K562 (cell line): ENCODE measurements at regions not wholly inside any gene's neighbourhood (a gene's known extent, or its start where the extent isn't known, plus 50 kb on each side); places are given as distances from the start of the nearest gene placed in this dataset.

Experiments used
- ATAC-seq: fragments of 200-7000 bp; cut with Tn5 transposase; 3 replicates; pipeline ENCODE4 v1.9.1; 2020; ENCODE audit warnings: moderate library complexity
- BruUV-seq: library from RNA; stranded (reverse); fragments of 400-500 nt; replicated peaks from 2 replicates; lab custom pipeline; 2021; lab: Mats Ljungman, UMichigan
- CTCF ChIA-PET: fragments of 300-600 bp; formaldehyde crosslinking; extraction: SDS; loops from one replicate; lab custom pipeline; 2021; ENCODE audit warnings: low intra/inter-chr PET ratio; lab: Yijun Ruan, JAX
- POLR2A ChIA-PET: fragments of 300-600, 350-650 bp; sonication (Branson Sonifier 250); formaldehyde crosslinking; extraction: SDS; loops from one replicate; lab custom pipeline; 2021; ENCODE audit warnings: antibody characterized with exemption, inconsistent platforms; lab: Yijun Ruan, JAX
- DNase-seq, 4 experiments: peaks; one replicate each; pipeline versions ENCODE4 v3.0.0 to v3.0.0-alpha.2; 2011 to 2018; ENCODE audit warnings: low spot score in 3 of 4, mixed read lengths in 3 of 4; ENCODE audit errors: extremely low read depth in 1 of 4
- FAIRE-seq: peaks from 2 replicates; lab custom pipeline; 2011; peaks lifted over from hg19 to GRCh38; lab: Jason Lieb, UNC
- H2AFZ ChIP-seq: 2 replicates; pipeline ENCODE4 v1.6.0; 2011; ENCODE audit warnings: low read depth, low read length, control low read depth, inconsistent platforms
- H3K27ac ChIP-seq: fragments of 200-600 bp; 3 replicates; pipeline ENCODE4 v1.8.0; 2011; ENCODE audit warnings: low read depth, mild to moderate bottlenecking, control low read depth, inconsistent platforms, low read length, moderate library complexity, mixed read lengths; ENCODE audit errors: extremely low read depth
- H3K27me3 ChIP-seq, 2 experiments: fragments of 300-600 bp in 1 of 2; 2 replicates in 1 of 2; 3 replicates in 1 of 2; pipeline versions ENCODE4 v1.6.0 to v1.8.0; 2011; ENCODE audit warnings: inconsistent platforms in 2 of 2, low read length in 2 of 2, mild to moderate bottlenecking in 1 of 2, mixed read lengths in 1 of 2, moderate library complexity in 1 of 2; ENCODE audit not compliant: control insufficient read depth in 2 of 2, insufficient read depth in 2 of 2
- H3K36me3 ChIP-seq: fragments of 300-600 bp; 3 replicates; pipeline ENCODE4 v1.8.0; 2011; ENCODE audit warnings: mild to moderate bottlenecking, low read length, inconsistent platforms; ENCODE audit not compliant: control insufficient read depth, insufficient read depth
- H3K4me1 ChIP-seq, 2 experiments: fragments of 200-600 bp in 1 of 2; replicated peaks in 1 of 2; 2 replicates in 1 of 2; 3 replicates in 1 of 2; pipeline versions ENCODE4 v1.5.1 to v1.8.0; 2011; ENCODE audit warnings: inconsistent platforms in 2 of 2, low read length in 2 of 2, mild to moderate bottlenecking in 1 of 2, mixed read lengths in 1 of 2, moderate library complexity in 1 of 2; ENCODE audit not compliant: control insufficient read depth in 2 of 2, insufficient read depth in 2 of 2
- H3K4me2 ChIP-seq: 2 replicates; pipeline ENCODE4 v1.6.1; 2011; ENCODE audit warnings: low read length, control low read depth, inconsistent platforms, mixed read lengths; ENCODE audit not compliant: insufficient read depth
- H3K4me3 ChIP-seq: fragments of 200-600 bp; sonication (generic), shearing (Covaris generic); 2 replicates; pipeline ENCODE4 v1.5.1; 2016; ENCODE audit warnings: control low read depth, inconsistent platforms
- H3K79me2 ChIP-seq: fragments of 200-600 bp; 3 replicates; pipeline ENCODE4 v1.8.0; 2011; ENCODE audit warnings: low read length, inconsistent platforms; ENCODE audit not compliant: control insufficient read depth, insufficient read depth
- H3K9ac ChIP-seq, 2 experiments: 2 replicates each; pipeline versions ENCODE4 v1.6.0 to v1.6.1; 2011; ENCODE audit warnings: low read depth in 2 of 2, low read length in 2 of 2, control low read depth in 1 of 2, inconsistent platforms in 1 of 2, mild to moderate bottlenecking in 1 of 2, mixed read lengths in 1 of 2; ENCODE audit not compliant: insufficient read depth in 1 of 2
- H3K9me1 ChIP-seq: one replicate; pipeline ENCODE4 v1.6.0; 2011; ENCODE audit warnings: inconsistent platforms, mild to moderate bottlenecking, low read length, moderate library complexity; ENCODE audit not compliant: control insufficient read depth, insufficient read depth
- H3K9me3 ChIP-seq: replicated peaks from 2 replicates; pipeline ENCODE4 v1.5.1; 2011; ENCODE audit warnings: low read depth, low read length, inconsistent platforms; ENCODE audit not compliant: control insufficient read depth, insufficient read depth
- H4K20me1 ChIP-seq: replicated peaks from 2 replicates; pipeline ENCODE4 v1.6.1; 2011; ENCODE audit warnings: low read length, inconsistent platforms, mixed read lengths; ENCODE audit not compliant: control insufficient read depth, insufficient read depth
- EP300 ChIP-seq: IDR thresholded peaks from 2 replicates; pipeline ENCODE4 v1.6.1; 2012; ENCODE audit warnings: low read length, improper control_type of control experiment
- KDM5B ChIP-seq: fragments of 200-600 bp; sonication (generic); IDR thresholded peaks from 2 replicates; pipeline ENCODE4 v1.6.1; 2012; ENCODE audit warnings: low read depth, mild to moderate bottlenecking, moderate library complexity, low read length, control low read depth, inconsistent platforms; ENCODE audit not compliant: insufficient replicate concordance
- LCOR ChIP-seq: sonication (generic); formaldehyde crosslinking; IDR thresholded peaks from 2 replicates; pipeline ENCODE4 v1.8.0; 2022; ENCODE audit warnings: mild to moderate bottlenecking, missing genetic modification reagents
- MEIS2 ChIP-seq: fragments of 450-650 bp; IDR thresholded peaks from 2 replicates; pipeline ENCODE4 v1.6.1; 2014; ENCODE audit warnings: mild to moderate bottlenecking; ENCODE audit not compliant: partially characterized antibody
- RBM22 ChIP-seq: fragments of 200-400 bp; formaldehyde crosslinking; IDR thresholded peaks from 2 replicates; pipeline ENCODE4 v1.6.1; 2018; ENCODE audit warnings: low read length, low read depth; ENCODE audit not compliant: poor library complexity, severe bottlenecking
- TAF1 ChIP-seq: IDR thresholded peaks from 2 replicates; pipeline ENCODE4 v1.6.1; 2011; ENCODE audit warnings: mild to moderate bottlenecking, low read length, moderate library complexity; ENCODE audit not compliant: insufficient read depth, control insufficient read depth, severe bottlenecking; ENCODE audit errors: extremely low read depth
- ZNF232 ChIP-seq: sonication (generic); formaldehyde crosslinking; IDR thresholded peaks from 2 replicates; pipeline ENCODE4 v1.8.0; 2022; ENCODE audit warnings: mild to moderate bottlenecking, missing genetic modification reagents
- WGBS: fragments of 100-300 bp; shearing (Covaris generic); methylation state at CpG from one replicate; pipeline ENCODE4 v1.1.6; 2016; ENCODE audit warnings: low coverage, mixed read lengths; ENCODE audit not compliant: insufficient coverage; ENCODE audit errors: missing lambda C conversion rate; 5-methylcytosine and 5-hydroxymethylcytosine counted together
- in situ Hi-C: fragments of 300-500 bp; cut with MboI; formaldehyde crosslinking; loops from 4 replicates; pipeline ENCODE4 v1.15.0; 2018; ENCODE audit warnings: inconsistent platforms, mixed read lengths
- intact Hi-C: fragments of 100-400 bp; cut with micrococcal nuclease; formaldehyde crosslinking; loops from 2 replicates; pipeline ENCODE4 v1.14.2; 2022
- TF ChIP-seq, protein P1 (sequence below): fragments of 200-800 bp; sonication (Bioruptor generic); IDR thresholded peaks from 2 replicates; pipeline ENCODE4 v1.6.1; 2017; ENCODE audit warnings: missing genetic modification characterization, missing compliant biosample characterization
- TF ChIP-seq, protein P2 (sequence below): fragments of 250-450 bp; sonication (Bioruptor Pico); IDR thresholded peaks from 2 replicates; pipeline ENCODE4 v1.5.0; 2021; ENCODE audit warnings: mild to moderate bottlenecking, borderline replicate concordance
- TF ChIP-seq, protein P3 (sequence below): IDR thresholded peaks from 2 replicates; pipeline ENCODE4 v1.6.1; 2012; ENCODE audit warnings: low read depth, low read length, improper control_type of control experiment, borderline replicate concordance
- TF ChIP-seq, protein P4 (sequence below): sonication (generic); formaldehyde crosslinking; IDR thresholded peaks from 2 replicates; pipeline ENCODE4 v1.8.1; 2022; ENCODE audit warnings: missing genetic modification reagents
- TF ChIP-seq, protein P5 (sequence below): sonication (generic); formaldehyde crosslinking; IDR thresholded peaks from 2 replicates; pipeline ENCODE4 v1.8.0; 2022; ENCODE audit warnings: mild to moderate bottlenecking, low read depth, missing genetic modification reagents

DNA sequence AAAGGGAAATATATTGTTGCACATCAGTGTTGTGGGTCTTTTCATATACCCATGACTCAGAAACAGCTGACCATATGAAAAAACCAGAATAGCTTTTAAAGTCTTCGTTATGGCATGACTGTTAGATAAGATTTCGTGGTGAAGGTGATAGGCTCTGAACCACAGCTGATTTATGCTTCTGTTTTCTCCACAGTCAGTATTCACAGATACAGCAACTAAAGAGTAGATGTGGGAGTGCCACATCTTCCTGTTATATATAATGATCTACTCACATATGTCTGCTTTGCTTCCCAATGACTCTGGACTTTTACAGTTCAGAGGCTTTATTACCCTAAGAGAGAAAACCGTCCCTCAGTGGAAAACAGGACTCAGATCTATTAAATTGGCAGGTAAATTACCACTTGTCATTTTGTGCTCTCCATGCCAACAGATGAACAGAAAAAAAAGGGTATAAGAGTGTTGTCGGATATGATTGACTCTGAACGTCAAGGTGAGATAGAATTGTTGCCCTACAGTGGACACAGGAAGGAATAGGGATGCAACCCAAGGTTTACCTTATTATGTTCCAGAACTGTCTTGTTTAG, 1037.1 kb downstream of the GALC start (continued):
- TF ChIP-seq, protein P1, sequence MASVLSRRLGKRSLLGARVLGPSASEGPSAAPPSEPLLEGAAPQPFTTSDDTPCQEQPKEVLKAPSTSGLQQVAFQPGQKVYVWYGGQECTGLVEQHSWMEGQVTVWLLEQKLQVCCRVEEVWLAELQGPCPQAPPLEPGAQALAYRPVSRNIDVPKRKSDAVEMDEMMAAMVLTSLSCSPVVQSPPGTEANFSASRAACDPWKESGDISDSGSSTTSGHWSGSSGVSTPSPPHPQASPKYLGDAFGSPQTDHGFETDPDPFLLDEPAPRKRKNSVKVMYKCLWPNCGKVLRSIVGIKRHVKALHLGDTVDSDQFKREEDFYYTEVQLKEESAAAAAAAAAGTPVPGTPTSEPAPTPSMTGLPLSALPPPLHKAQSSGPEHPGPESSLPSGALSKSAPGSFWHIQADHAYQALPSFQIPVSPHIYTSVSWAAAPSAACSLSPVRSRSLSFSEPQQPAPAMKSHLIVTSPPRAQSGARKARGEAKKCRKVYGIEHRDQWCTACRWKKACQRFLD (CRISPR knock-in tag) = no peak
- TF ChIP-seq MEIS2 = no peak

DNA sequence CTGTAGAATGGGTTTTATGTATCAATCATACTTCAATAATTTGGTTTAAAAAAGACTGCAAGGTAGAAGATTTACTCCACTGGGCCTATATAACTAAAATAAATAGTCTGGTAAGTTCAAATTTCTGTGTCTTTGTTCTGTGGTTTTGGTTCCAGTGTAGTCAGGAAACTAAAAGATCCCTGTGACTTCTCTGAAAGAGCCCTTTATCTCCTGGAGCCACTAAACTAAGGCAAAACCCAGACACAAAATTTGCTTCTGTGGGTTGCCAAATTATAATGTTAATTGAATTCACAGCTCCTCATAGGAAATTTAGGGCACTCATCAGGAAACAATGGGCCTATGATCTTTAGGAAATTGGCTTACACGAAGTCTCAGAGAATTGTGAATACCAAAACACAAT, 1038.4 kb downstream of the GALC start:
- H3K9me1 ChIP-seq = no peaks in the 10 kb centered on the region
- no peak overlapping the region for H3K9ac ChIP-seq
- no peak overlapping the region for H3K4me3 ChIP-seq
- DNase-seq = no peak
- no peaks in the 10 kb centered on the region for H3K36me3 ChIP-seq
- no peak for ATAC-seq
- intact Hi-C loops (no loop called here), in situ Hi-C loops (no loop called here)
- H3K9me3 ChIP-seq = no peaks in the 10 kb centered on the region
- FAIRE-seq = no peak
- no peaks in the 10 kb centered on the region for H3K4me1 ChIP-seq
- H3K27ac ChIP-seq = no peak overlapping the region
- no peak overlapping the region for H3K4me2 ChIP-seq
- no peaks in the 10 kb centered on the region for H3K27me3 ChIP-seq
- no TSS peak for BruUV-seq
- H3K79me2 ChIP-seq = no peaks in the 10 kb centered on the region
- ChIA-PET CTCF (no interaction called here), POLR2A (no interaction called here)
- H4K20me1 ChIP-seq = no peaks in the 10 kb centered on the region
- no peak overlapping the region for H2AFZ ChIP-seq
- 0% methylated on average over 1 of the region's 1 CpG for WGBS
- TF ChIP-seq RBM22 (no peak), TAF1 (no peak), ZNF232 (CRISPR knock-in tag) (no peak), KDM5B (no peak), LCOR (no peak), EP300 (no peak)
- TF ChIP-seq, protein P2, sequence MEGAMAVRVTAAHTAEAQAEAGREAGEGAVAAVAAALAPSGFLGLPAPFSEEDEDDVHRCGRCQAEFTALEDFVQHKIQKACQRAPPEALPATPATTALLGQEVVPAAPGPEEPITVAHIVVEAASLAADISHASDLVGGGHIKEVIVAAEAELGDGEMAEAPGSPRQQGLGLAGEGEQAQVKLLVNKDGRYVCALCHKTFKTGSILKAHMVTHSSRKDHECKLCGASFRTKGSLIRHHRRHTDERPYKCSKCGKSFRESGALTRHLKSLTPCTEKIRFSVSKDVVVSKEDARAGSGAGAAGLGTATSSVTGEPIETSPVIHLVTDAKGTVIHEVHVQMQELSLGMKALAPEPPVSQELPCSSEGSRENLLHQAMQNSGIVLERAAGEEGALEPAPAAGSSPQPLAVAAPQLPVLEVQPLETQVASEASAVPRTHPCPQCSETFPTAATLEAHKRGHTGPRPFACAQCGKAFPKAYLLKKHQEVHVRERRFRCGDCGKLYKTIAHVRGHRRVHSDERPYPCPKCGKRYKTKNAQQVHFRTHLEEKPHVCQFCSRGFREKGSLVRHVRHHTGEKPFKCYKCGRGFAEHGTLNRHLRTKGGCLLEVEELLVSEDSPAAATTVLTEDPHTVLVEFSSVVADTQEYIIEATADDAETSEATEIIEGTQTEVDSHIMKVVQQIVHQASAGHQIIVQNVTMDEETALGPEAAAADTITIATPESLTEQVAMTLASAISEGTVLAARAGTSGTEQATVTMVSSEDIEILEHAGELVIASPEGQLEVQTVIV (CRISPR knock-in tag) = no peak
- TF ChIP-seq, protein P3, sequence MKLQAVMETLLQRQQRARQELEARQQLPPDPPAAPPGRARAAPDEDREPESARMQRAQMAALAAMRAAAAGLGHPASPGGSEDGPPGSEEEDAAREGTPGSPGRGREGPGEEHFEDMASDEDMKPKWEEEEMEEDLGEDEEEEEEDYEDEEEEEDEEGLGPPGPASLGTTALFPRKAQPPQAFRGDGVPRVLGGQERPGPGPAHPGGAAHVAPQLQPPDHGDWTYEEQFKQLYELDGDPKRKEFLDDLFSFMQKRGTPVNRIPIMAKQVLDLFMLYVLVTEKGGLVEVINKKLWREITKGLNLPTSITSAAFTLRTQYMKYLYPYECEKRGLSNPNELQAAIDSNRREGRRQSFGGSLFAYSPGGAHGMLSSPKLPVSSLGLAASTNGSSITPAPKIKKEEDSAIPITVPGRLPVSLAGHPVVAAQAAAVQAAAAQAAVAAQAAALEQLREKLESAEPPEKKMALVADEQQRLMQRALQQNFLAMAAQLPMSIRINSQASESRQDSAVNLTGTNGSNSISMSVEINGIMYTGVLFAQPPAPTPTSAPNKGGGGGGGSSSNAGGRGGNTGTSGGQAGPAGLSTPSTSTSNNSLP = no peak
- TF ChIP-seq, protein P4, sequence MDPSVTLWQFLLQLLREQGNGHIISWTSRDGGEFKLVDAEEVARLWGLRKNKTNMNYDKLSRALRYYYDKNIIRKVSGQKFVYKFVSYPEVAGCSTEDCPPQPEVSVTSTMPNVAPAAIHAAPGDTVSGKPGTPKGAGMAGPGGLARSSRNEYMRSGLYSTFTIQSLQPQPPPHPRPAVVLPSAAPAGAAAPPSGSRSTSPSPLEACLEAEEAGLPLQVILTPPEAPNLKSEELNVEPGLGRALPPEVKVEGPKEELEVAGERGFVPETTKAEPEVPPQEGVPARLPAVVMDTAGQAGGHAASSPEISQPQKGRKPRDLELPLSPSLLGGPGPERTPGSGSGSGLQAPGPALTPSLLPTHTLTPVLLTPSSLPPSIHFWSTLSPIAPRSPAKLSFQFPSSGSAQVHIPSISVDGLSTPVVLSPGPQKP (CRISPR knock-in tag) = no peak
- TF ChIP-seq, protein P5, sequence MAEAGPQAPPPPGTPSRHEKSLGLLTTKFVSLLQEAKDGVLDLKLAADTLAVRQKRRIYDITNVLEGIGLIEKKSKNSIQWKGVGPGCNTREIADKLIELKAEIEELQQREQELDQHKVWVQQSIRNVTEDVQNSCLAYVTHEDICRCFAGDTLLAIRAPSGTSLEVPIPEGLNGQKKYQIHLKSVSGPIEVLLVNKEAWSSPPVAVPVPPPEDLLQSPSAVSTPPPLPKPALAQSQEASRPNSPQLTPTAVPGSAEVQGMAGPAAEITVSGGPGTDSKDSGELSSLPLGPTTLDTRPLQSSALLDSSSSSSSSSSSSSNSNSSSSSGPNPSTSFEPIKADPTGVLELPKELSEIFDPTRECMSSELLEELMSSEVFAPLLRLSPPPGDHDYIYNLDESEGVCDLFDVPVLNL (CRISPR knock-in tag) = no peak
